GM23338 (cell line): ENCODE measurements at regions not wholly inside any gene's neighbourhood (a gene's known extent, or its start where the extent isn't known, plus 50 kb on each side); places are given as distances from the start of the nearest gene placed in this dataset.

Experiments used
- CREB1 ChIP-seq: fragments of 250-450 bp; sonication (Bioruptor Pico); IDR thresholded peaks from 2 replicates; pipeline ENCODE4 v1.5.0; 2020; ENCODE audit warnings: low read depth, mild to moderate bottlenecking, moderate library complexity
- CTCF ChIP-seq, 2 experiments: fragments of 200-600 bp in 1 of 2; sonication (generic) in 1 of 2; conservative IDR thresholded peaks; 2 replicates each; pipeline versions ENCODE4 v1.5.1 to v1.6.1; 2016 to 2017; ENCODE audit warnings: antibody characterized with exemption in 2 of 2, low read depth in 2 of 2, mild to moderate bottlenecking in 2 of 2, moderate library complexity in 1 of 2
- ETS1 ChIP-seq: IDR thresholded peaks from 2 replicates; pipeline ENCODE4 v1.6.1; 2016; ENCODE audit warnings: antibody characterized with exemption
- EZH2 ChIP-seq: fragments of 200-600 bp; sonication (generic); IDR thresholded peaks from one replicate; pipeline ENCODE4 v1.8.0; 2017; ENCODE audit warnings: antibody characterized with exemption, mild to moderate bottlenecking, low read depth; ENCODE audit not compliant: unreplicated experiment
- EZH2phosphoT487 ChIP-seq: fragments of 200-600 bp; sonication (generic); IDR thresholded peaks from one replicate; pipeline ENCODE4 v1.8.1; 2018; ENCODE audit warnings: antibody characterized with exemption; ENCODE audit not compliant: unreplicated experiment
- JUNB ChIP-seq: IDR thresholded peaks from one replicate; pipeline ENCODE4 v1.6.1; 2016; ENCODE audit warnings: antibody characterized with exemption; ENCODE audit not compliant: unreplicated experiment
- POLR2AphosphoS5 ChIP-seq: IDR thresholded peaks from 2 replicates; pipeline ENCODE4 v1.6.1; 2016; ENCODE audit warnings: antibody characterized with exemption, low read depth
- REST ChIP-seq: IDR thresholded peaks from one replicate; pipeline ENCODE4 v1.6.1; 2018; ENCODE audit warnings: antibody characterized with exemption; ENCODE audit not compliant: unreplicated experiment
- STAT1 ChIP-seq: IDR thresholded peaks from one replicate; pipeline ENCODE4 v1.6.1; 2016; ENCODE audit warnings: antibody characterized with exemption; ENCODE audit not compliant: unreplicated experiment
- ZNF331 ChIP-seq: fragments of 250-450 bp; sonication (Bioruptor Pico); IDR thresholded peaks from 2 replicates; pipeline ENCODE4 v1.5.0; 2020; ENCODE audit warnings: low read depth, mild to moderate bottlenecking, moderate library complexity

- TF ChIP-seq EZH2 = no peak
- no peak for TF ChIP-seq REST
- no peak for TF ChIP-seq POLR2AphosphoS5
- TF ChIP-seq CTCF (conservative IDR thresholded peaks at IDR 0.05; ENCODE audit: low read depth in 2 of 2) = no peak
- TF ChIP-seq STAT1 = no peak
- no peak for TF ChIP-seq EZH2phosphoT487
- no peak for TF ChIP-seq JUNB
- no peak for TF ChIP-seq CREB1 (CRISPR knock-in tag)
- TF ChIP-seq ZNF331 (CRISPR knock-in tag) = no peak
- TF ChIP-seq ETS1 = no peak
Observed at GRCh38 chr14:29028973-29029582, 262.5 kb downstream of the FOXG1 start.
